Caco-2 (cell line): ENCODE measurements at regions not wholly inside any gene's neighbourhood (a gene's known extent, or its start where the extent isn't known, plus 50 kb on each side); places are given as distances from the start of the nearest gene placed in this dataset.

Experiments
- BruUV-seq: library from RNA; stranded (reverse); fragments of 400-500 nt; replicated peaks from 2 replicates; lab custom pipeline; 2021; lab: Mats Ljungman, UMichigan
- CTCF ChIA-PET: fragments of 300-600 bp; sonication (Branson Sonifier 250); formaldehyde crosslinking; loops from one replicate; lab custom pipeline; 2022; ENCODE audit warnings: antibody characterized with exemption; lab: Charles Lee
- POLR2A ChIA-PET: fragments of 300-600 bp; sonication (Branson Sonifier 250); formaldehyde crosslinking; loops from one replicate; lab custom pipeline; 2022; ENCODE audit warnings: antibody characterized with exemption; lab: Charles Lee
- DNase-seq, 2 experiments: peaks; one replicate each; pipeline versions ENCODE4 v3.0.0 to v3.0.0-alpha.2; 2020 to 2022
- H3K27me3 ChIP-seq: replicated peaks from 2 replicates; pipeline ENCODE4 v1.6.0; 2011; ENCODE audit warnings: low read length; ENCODE audit not compliant: control insufficient read depth, insufficient read depth
- H3K36me3 ChIP-seq: 2 replicates; pipeline ENCODE4 v1.5.1; 2011; ENCODE audit warnings: low read length; ENCODE audit not compliant: control insufficient read depth, insufficient read depth
- H3K4me1 ChIP-seq: fragments of 250-450 bp; sonication (Bioruptor Pico); 2 replicates; pipeline ENCODE4 v1.5.1; 2020; ENCODE audit warnings: mild to moderate bottlenecking
- H3K4me3 ChIP-seq: 2 replicates; pipeline ENCODE4 v1.5.1; 2011; ENCODE audit warnings: low read depth, mild to moderate bottlenecking, control low read depth, low read length
- H3K9me3 ChIP-seq: fragments of 250-450 bp; sonication (Bioruptor Pico); 2 replicates; pipeline ENCODE4 v1.5.1; 2020; ENCODE audit warnings: mild to moderate bottlenecking, moderate library complexity
- H3K27ac Mint-ChIP-seq: one replicate; pipeline ENCODE4 v1.8.0; 2022; ENCODE audit warnings: mixed read lengths; ENCODE audit not compliant: unreplicated experiment
- H3K27me3 Mint-ChIP-seq: one replicate; pipeline ENCODE4 v1.8.0; 2022; ENCODE audit warnings: mixed read lengths; ENCODE audit not compliant: insufficient read depth, unreplicated experiment
- H3K36me3 Mint-ChIP-seq: one replicate; pipeline ENCODE4 v1.8.0; 2022; ENCODE audit warnings: mild to moderate bottlenecking, mixed read lengths; ENCODE audit not compliant: insufficient read depth, unreplicated experiment
- H3K4me1 Mint-ChIP-seq: one replicate; pipeline ENCODE4 v1.8.0; 2022; ENCODE audit warnings: low read depth, mixed read lengths; ENCODE audit not compliant: unreplicated experiment
- H3K4me3 Mint-ChIP-seq: one replicate; pipeline ENCODE4 v1.8.0; 2022; ENCODE audit warnings: mild to moderate bottlenecking, moderate library complexity, mixed read lengths; ENCODE audit not compliant: unreplicated experiment
- H3K9me3 Mint-ChIP-seq: one replicate; pipeline ENCODE4 v1.8.0; 2022; ENCODE audit warnings: mixed read lengths; ENCODE audit not compliant: unreplicated experiment
- intact Hi-C: fragments of 100-400 bp; cut with micrococcal nuclease; formaldehyde crosslinking; loops from one replicate; pipeline ENCODE4 v1.10.0; 2022; ENCODE audit not compliant: unreplicated experiment
- TF ChIP-seq, protein P1 (sequence below), 2 experiments: fragments of 200-600 bp in 1 of 2; IDR thresholded peaks; 1 replicate in 1 of 2; 2 replicates in 1 of 2; pipeline versions ENCODE4 v1.5.1 to v1.8.0; 2011 to 2022; ENCODE audit warnings: antibody characterized with exemption in 1 of 2, control low read depth in 1 of 2, inconsistent platforms in 1 of 2, low read depth in 1 of 2, low read length in 1 of 2, mild to moderate bottlenecking in 1 of 2, moderate library complexity in 1 of 2; ENCODE audit not compliant: insufficient read depth in 1 of 2, severe bottlenecking in 1 of 2, unreplicated experiment in 1 of 2

DNA sequence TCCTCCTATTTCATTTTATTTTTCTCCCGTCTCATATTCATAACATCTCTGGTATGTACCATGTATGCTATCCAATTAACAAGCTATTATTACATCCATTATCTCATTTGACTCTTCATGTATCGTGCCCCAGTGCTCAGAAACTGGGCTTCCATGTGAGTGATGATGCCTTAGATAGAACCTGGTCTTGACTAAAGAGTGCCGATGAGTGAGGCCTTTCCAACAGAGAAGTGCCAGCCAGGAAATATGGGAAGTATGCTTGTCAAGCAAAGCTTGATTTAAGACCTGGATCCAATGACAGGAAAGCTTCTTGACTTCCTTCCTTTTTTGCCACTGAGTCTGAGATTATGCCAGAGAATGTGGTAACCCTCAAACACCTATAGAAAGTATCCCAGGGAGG, 371.7 kb upstream of the FGF13 start:
- ChIA-PET POLR2A (no interaction called here), CTCF (no interaction called here)
- Histone ChIP-seq H3K4me3 (no peak overlapping the region), H3K9me3 (no peaks in the 10 kb centered on the region), H3K4me1 (no peaks in the 10 kb centered on the region), H3K27me3 (no peaks in the 10 kb centered on the region), H3K36me3 (no peaks in the 10 kb centered on the region)
- intact Hi-C loops, result no loop called here
- H3K4me3 Mint-ChIP-seq, result no peak overlapping the region
- H3K27ac Mint-ChIP-seq, result no peak overlapping the region
- no peaks in the 10 kb centered on the region for H3K4me1 Mint-ChIP-seq
- H3K9me3 Mint-ChIP-seq, result no peaks in the 10 kb centered on the region
- no peak for DNase-seq
- H3K27me3 Mint-ChIP-seq, result no peaks in the 10 kb centered on the region
- no TSS peak for BruUV-seq
- TF ChIP-seq, protein P1, sequence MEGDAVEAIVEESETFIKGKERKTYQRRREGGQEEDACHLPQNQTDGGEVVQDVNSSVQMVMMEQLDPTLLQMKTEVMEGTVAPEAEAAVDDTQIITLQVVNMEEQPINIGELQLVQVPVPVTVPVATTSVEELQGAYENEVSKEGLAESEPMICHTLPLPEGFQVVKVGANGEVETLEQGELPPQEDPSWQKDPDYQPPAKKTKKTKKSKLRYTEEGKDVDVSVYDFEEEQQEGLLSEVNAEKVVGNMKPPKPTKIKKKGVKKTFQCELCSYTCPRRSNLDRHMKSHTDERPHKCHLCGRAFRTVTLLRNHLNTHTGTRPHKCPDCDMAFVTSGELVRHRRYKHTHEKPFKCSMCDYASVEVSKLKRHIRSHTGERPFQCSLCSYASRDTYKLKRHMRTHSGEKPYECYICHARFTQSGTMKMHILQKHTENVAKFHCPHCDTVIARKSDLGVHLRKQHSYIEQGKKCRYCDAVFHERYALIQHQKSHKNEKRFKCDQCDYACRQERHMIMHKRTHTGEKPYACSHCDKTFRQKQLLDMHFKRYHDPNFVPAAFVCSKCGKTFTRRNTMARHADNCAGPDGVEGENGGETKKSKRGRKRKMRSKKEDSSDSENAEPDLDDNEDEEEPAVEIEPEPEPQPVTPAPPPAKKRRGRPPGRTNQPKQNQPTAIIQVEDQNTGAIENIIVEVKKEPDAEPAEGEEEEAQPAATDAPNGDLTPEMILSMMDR (IDR thresholded peaks at IDR 0.05; ENCODE audit: insufficient read depth in 1 of 2, low read depth in 1 of 2, low read length in 1 of 2, severe bottlenecking in 1 of 2, unreplicated experiment in 1 of 2), result no peak
- no peaks in the 10 kb centered on the region for H3K36me3 Mint-ChIP-seq

GRCh38 chrX:139081965-139082364, 370.4 kb upstream of the FGF13 start:
- H3K27me3 Mint-ChIP-seq, result no peaks in the 10 kb centered on the region
- intact Hi-C loops, result no loop called here
- TF ChIP-seq, protein P1 (IDR thresholded peaks at IDR 0.05; ENCODE audit: insufficient read depth in 1 of 2, low read depth in 1 of 2, low read length in 1 of 2, severe bottlenecking in 1 of 2, unreplicated experiment in 1 of 2), result no peak

GRCh38 chrX:139079789-139080188, 368.3 kb upstream of the FGF13 start:
- intact Hi-C loops, result no loop called here
- CTCF ChIA-PET, result no interaction called here
- no peaks in the 10 kb centered on the region for H3K36me3 ChIP-seq
- Mint-ChIP-seq H3K27ac (no peak overlapping the region), H3K9me3 (no peaks in the 10 kb centered on the region), H3K4me3 (no peak overlapping the region), H3K4me1 (no peaks in the 10 kb centered on the region), H3K36me3 (no peaks in the 10 kb centered on the region), H3K27me3 (no peaks in the 10 kb centered on the region)
- no TSS peak for BruUV-seq
- DNase-seq, result no peak
- no peak overlapping the region for H3K4me3 ChIP-seq
- H3K27me3 ChIP-seq, result no peaks in the 10 kb centered on the region
- H3K4me1 ChIP-seq, result no peaks in the 10 kb centered on the region
- POLR2A ChIA-PET, result no interaction called here
- TF ChIP-seq, protein P1 (IDR thresholded peaks at IDR 0.05; ENCODE audit: insufficient read depth in 1 of 2, low read depth in 1 of 2, low read length in 1 of 2, severe bottlenecking in 1 of 2, unreplicated experiment in 1 of 2), result no peak
- H3K9me3 ChIP-seq, result no peaks in the 10 kb centered on the region

More at GRCh38 chrX:139081965-139082364, 370.4 kb upstream of the FGF13 start:
- Mint-ChIP-seq H3K9me3 (no peaks in the 10 kb centered on the region), H3K4me1 (no peaks in the 10 kb centered on the region), H3K4me3 (no peak overlapping the region), H3K36me3 (no peaks in the 10 kb centered on the region), H3K27ac (no peak overlapping the region)
- Histone ChIP-seq H3K36me3 (no peaks in the 10 kb centered on the region), H3K27me3 (no peaks in the 10 kb centered on the region), H3K4me1 (no peaks in the 10 kb centered on the region), H3K9me3 (no peaks in the 10 kb centered on the region), H3K4me3 (no peak overlapping the region)
- no peak for DNase-seq
- CTCF ChIA-PET, result no interaction called here
- POLR2A ChIA-PET, result no interaction called here
- BruUV-seq, result no TSS peak
